GM12878 (cell line): ENCODE measurements at regions not wholly inside any gene's neighbourhood (a gene's known extent, or its start where the extent isn't known, plus 50 kb on each side); places are given as distances from the start of the nearest gene placed in this dataset.

Experiments used
- ATAC-seq: fragments of 200-7000 bp; cut with Tn5 transposase; 3 replicates; pipeline ENCODE4 v1.9.1; 2020; ENCODE audit warnings: mild to moderate bottlenecking, moderate library complexity
- BruUV-seq: library from RNA; stranded (reverse); fragments of 400-500 nt; replicated peaks from 2 replicates; lab custom pipeline; 2021; lab: Mats Ljungman, UMichigan
- CTCF ChIA-PET: fragments of 300-600 bp; sonication (Branson Sonifier 250); formaldehyde crosslinking; extraction: SDS; loops from one replicate; lab custom pipeline; 2021; ENCODE audit warnings: inconsistent platforms; lab: Yijun Ruan, JAX
- POLR2A ChIA-PET: fragments of 350-600 bp; formaldehyde crosslinking; extraction: SDS; loops from one replicate; lab custom pipeline; 2021; ENCODE audit warnings: inconsistent platforms; lab: Charles Lee
- RAD21 ChIA-PET: fragments of 300-600 bp; sonication (Branson Sonifier 250); formaldehyde crosslinking; loops from one replicate; lab custom pipeline; 2023; ENCODE audit warnings: antibody characterized with exemption; ENCODE audit not compliant: unreplicated experiment; lab: Charles Lee
- SMC1A ChIA-PET: fragments of 300-600 bp; sonication (Branson Sonifier 250); formaldehyde crosslinking; loops from one replicate; lab custom pipeline; 2023; ENCODE audit not compliant: unreplicated experiment, uncharacterized antibody; lab: Charles Lee
- DNase-seq: peaks from one replicate; pipeline ENCODE4 v3.0.0-alpha.2; 2011; ENCODE audit warnings: low read depth, low spot score
- FAIRE-seq: peaks from 3 replicates; lab custom pipeline; 2011; peaks lifted over from hg19 to GRCh38; lab: Jason Lieb, UNC
- H2AFZ ChIP-seq: 2 replicates; pipeline ENCODE4 v1.6.0; 2011; ENCODE audit warnings: low read depth, low read length, control low read depth; ENCODE audit not compliant: control insufficient read depth
- H3K27ac ChIP-seq: 2 replicates; pipeline ENCODE4 v1.5.1; 2011; ENCODE audit warnings: control low read depth; ENCODE audit not compliant: control insufficient read depth, insufficient read depth
- H3K27me3 ChIP-seq, 2 experiments: replicated peaks in 1 of 2; 2 replicates each; pipeline versions ENCODE4 v1.6.0 to v1.6.1; 2011; ENCODE audit warnings: low read length in 1 of 2; ENCODE audit not compliant: control insufficient read depth in 2 of 2, insufficient read depth in 2 of 2
- H3K36me3 ChIP-seq, 2 experiments: 2 replicates each; pipeline ENCODE4 v1.5.1; 2011; ENCODE audit warnings: low read length in 1 of 2; ENCODE audit not compliant: control insufficient read depth in 2 of 2, insufficient read depth in 2 of 2
- H3K4me1 ChIP-seq: 2 replicates; pipeline ENCODE4 v1.6.1; 2011; ENCODE audit warnings: mild to moderate bottlenecking, low read length, moderate library complexity, mixed read lengths; ENCODE audit not compliant: control insufficient read depth, insufficient read depth
- H3K4me2 ChIP-seq: 2 replicates; pipeline ENCODE4 v1.6.0; 2011; ENCODE audit warnings: control low read depth; ENCODE audit not compliant: control insufficient read depth, insufficient read depth
- H3K4me3 ChIP-seq: fragments of 200-600 bp; sonication (generic); 2 replicates; pipeline ENCODE4 v1.5.1; 2016
- H3K79me2 ChIP-seq: 2 replicates; pipeline ENCODE4 v1.6.0; 2011; ENCODE audit warnings: low read length; ENCODE audit not compliant: control insufficient read depth, insufficient read depth
- H3K9ac ChIP-seq: 2 replicates; pipeline ENCODE4 v1.8.0; 2011; ENCODE audit warnings: low read length, control low read depth, mixed read lengths; ENCODE audit not compliant: control insufficient read depth, insufficient read depth
- H3K9me3 ChIP-seq: replicated peaks from 3 replicates; pipeline ENCODE4 v1.5.1; 2011; ENCODE audit warnings: mild to moderate bottlenecking, low read length; ENCODE audit not compliant: control insufficient read depth, insufficient read depth
- H4K20me1 ChIP-seq: 2 replicates; pipeline ENCODE4 v1.6.0; 2011; ENCODE audit not compliant: control insufficient read depth, insufficient read depth
- BCL3 ChIP-seq: IDR thresholded peaks from 2 replicates; pipeline ENCODE4 v1.6.1; 2011; ENCODE audit warnings: borderline replicate concordance, low read depth, mild to moderate bottlenecking, moderate library complexity, low read length; ENCODE audit not compliant: insufficient read depth, poor library complexity, severe bottlenecking
- CREB1 ChIP-seq: IDR thresholded peaks from 2 replicates; pipeline ENCODE4 v1.6.1; 2012; ENCODE audit warnings: low read depth, mild to moderate bottlenecking, inconsistent platforms
- CTCF ChIP-seq, 3 experiments: IDR thresholded peaks in 2 of 3; conservative IDR thresholded peaks in 1 of 3; 2 replicates each; pipeline ENCODE4 v1.5.1; 2011; ENCODE audit warnings: low read depth in 3 of 3, low read length in 3 of 3, mild to moderate bottlenecking in 3 of 3, control low read depth in 2 of 3, moderate library complexity in 2 of 3, inconsistent platforms in 1 of 3, mixed read lengths in 1 of 3; ENCODE audit not compliant: control insufficient read depth in 2 of 3, insufficient read depth in 1 of 3; ENCODE audit errors: extremely low read depth in 1 of 3
- FOXM1 ChIP-seq: IDR thresholded peaks from 2 replicates; pipeline ENCODE4 v1.6.1; 2012; ENCODE audit warnings: low read depth, mild to moderate bottlenecking, inconsistent platforms, low read length, moderate library complexity
- JUND ChIP-seq: IDR thresholded peaks from 2 replicates; pipeline ENCODE4 v1.6.1; 2012; ENCODE audit warnings: low read depth, mild to moderate bottlenecking, low read length, improper control_type of control experiment, moderate library complexity
- KLF5 ChIP-seq: fragments of 450-650 bp; IDR thresholded peaks from 2 replicates; pipeline ENCODE4 v1.6.1; 2014; ENCODE audit warnings: mild to moderate bottlenecking; ENCODE audit not compliant: partially characterized antibody
- MTA2 ChIP-seq: fragments of 450-650 bp; IDR thresholded peaks from 2 replicates; pipeline ENCODE4 v1.6.1; 2016; ENCODE audit warnings: low read depth, mild to moderate bottlenecking, moderate library complexity
- MXI1 ChIP-seq: fragments of 150-350 bp; IDR thresholded peaks from 2 replicates; pipeline ENCODE4 v1.6.1; 2011; ENCODE audit warnings: low read depth, mild to moderate bottlenecking, inconsistent platforms, low read length, improper control_type of control experiment
- NFXL1 ChIP-seq: fragments of 450-650 bp; IDR thresholded peaks from 2 replicates; pipeline ENCODE4 v1.6.1; 2017; ENCODE audit warnings: antibody characterized with exemption, mild to moderate bottlenecking, borderline replicate concordance
- PML ChIP-seq: IDR thresholded peaks from 2 replicates; pipeline ENCODE4 v1.6.1; 2012; ENCODE audit warnings: low read length, inconsistent platforms
- POLR2A ChIP-seq: IDR thresholded peaks from 2 replicates; pipeline ENCODE4 v1.6.1; 2011; ENCODE audit warnings: low read depth, mild to moderate bottlenecking, low read length
- SREBF2 ChIP-seq: IDR thresholded peaks from 2 replicates; pipeline ENCODE4 v1.6.1; 2012; ENCODE audit warnings: mild to moderate bottlenecking, low read length
- WGBS: methylation state at CpG from one replicate; pipeline ENCODE4 v1.1.6; 2016; ENCODE audit warnings: low lambda C conversion rate; ENCODE audit not compliant: insufficient replicate concordance, insufficient coverage; ENCODE audit errors: missing lambda C conversion rate; 5-methylcytosine and 5-hydroxymethylcytosine counted together
- in situ Hi-C: fragments of 300-500 bp; cut with MboI; formaldehyde crosslinking; loops from 9 replicates; pipeline ENCODE4 v1.14.3; 2018; ENCODE audit warnings: mixed read lengths
- intact Hi-C: fragments of 100-400 bp; cut with micrococcal nuclease; formaldehyde crosslinking; loops from one replicate; pipeline ENCODE4 v1.14.2; 2022; ENCODE audit not compliant: unreplicated experiment
- TF ChIP-seq, protein P1 (sequence below): fragments of 450-650 bp; formaldehyde crosslinking; IDR thresholded peaks from 2 replicates; pipeline ENCODE4 v1.4.0; 2022; ENCODE audit warnings: mild to moderate bottlenecking, moderate library complexity

- TF ChIP-seq BCL3 (no peak), CREB1 (no peak), NFXL1 (no peak), POLR2A (no peak), MTA2 (no peak), JUND (no peak), FOXM1 (no peak)
- TF ChIP-seq, protein P1, sequence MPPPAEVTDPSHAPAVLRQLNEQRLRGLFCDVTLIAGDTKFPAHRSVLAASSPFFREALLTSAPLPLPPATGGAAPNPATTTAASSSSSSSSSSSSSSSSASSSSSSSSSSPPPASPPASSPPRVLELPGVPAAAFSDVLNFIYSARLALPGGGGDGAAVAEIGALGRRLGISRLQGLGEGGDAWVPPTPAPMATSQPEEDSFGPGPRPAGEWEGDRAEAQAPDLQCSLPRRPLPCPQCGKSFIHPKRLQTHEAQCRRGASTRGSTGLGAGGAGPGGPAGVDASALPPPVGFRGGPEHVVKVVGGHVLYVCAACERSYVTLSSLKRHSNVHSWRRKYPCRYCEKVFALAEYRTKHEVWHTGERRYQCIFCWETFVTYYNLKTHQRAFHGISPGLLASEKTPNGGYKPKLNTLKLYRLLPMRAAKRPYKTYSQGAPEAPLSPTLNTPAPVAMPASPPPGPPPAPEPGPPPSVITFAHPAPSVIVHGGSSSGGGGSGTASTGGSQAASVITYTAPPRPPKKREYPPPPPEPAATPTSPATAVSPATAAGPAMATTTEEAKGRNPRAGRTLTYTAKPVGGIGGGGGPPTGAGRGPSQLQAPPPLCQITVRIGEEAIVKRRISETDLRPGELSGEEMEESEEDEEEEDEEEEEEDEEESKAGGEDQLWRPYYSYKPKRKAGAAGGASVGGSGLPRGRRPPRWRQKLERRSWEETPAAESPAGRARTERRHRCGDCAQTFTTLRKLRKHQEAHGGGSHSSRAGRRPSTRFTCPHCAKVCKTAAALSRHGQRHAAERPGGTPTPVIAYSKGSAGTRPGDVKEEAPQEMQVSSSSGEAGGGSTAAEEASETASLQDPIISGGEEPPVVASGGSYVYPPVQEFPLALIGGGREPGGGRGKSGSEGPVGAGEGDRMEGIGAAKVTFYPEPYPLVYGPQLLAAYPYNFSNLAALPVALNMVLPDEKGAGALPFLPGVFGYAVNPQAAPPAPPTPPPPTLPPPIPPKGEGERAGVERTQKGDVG (CRISPR knock-in tag): no peak
Measured at GRCh38 chr4:187814737-187815465, 180.7 kb upstream of the ZFP42 start (continued).

GRCh38 chr4:187826725-187827124 is 168.8 kb upstream of the ZFP42 start:
- ATAC-seq (no peak), DNase-seq (no peak), FAIRE-seq (no peak)
- Histone ChIP-seq H3K9ac (no peak overlapping the region), H3K9me3 (no peaks in the 10 kb centered on the region), H3K27ac (no peak overlapping the region), H3K4me1 (no peaks in the 10 kb centered on the region), H3K4me3 (no peak overlapping the region), H2AFZ (no peak overlapping the region), H3K4me2 (no peak overlapping the region), H3K79me2 (no peaks in the 10 kb centered on the region), H3K27me3 (no peaks in the 10 kb centered on the region), H4K20me1 (no peaks in the 10 kb centered on the region), H3K36me3 (no peaks in the 10 kb centered on the region)
- ChIA-PET CTCF (no interaction called here), RAD21 (no interaction called here), POLR2A (no interaction called here), SMC1A (no interaction called here)
- WGBS: 11% methylated on average over 8 of the region's 8 CpGs
- no peak for TF ChIP-seq CTCF (IDR thresholded peaks at IDR 0.05 in 2 of 3, conservative IDR thresholded peaks at IDR 0.05 in 1 of 3; ENCODE audit: control insufficient read depth in 2 of 3, extremely low read depth in 1 of 3, insufficient read depth in 1 of 3, low read depth in 3 of 3, low read length in 3 of 3)
- TF ChIP-seq KLF5: no peak
- TF ChIP-seq PML: no peak
- TF ChIP-seq SREBF2: no peak
- TF ChIP-seq BCL3: no peak
- no peak for TF ChIP-seq MXI1
- no TSS peak for BruUV-seq
- intact Hi-C loops (no loop called here), in situ Hi-C loops (no loop called here)
